ENCODE measurements at regions not wholly inside any gene's neighbourhood (a gene's known extent, or its start where the extent isn't known, plus 50 kb on each side); places are given as distances from the start of the nearest gene placed in this dataset.

DNA sequence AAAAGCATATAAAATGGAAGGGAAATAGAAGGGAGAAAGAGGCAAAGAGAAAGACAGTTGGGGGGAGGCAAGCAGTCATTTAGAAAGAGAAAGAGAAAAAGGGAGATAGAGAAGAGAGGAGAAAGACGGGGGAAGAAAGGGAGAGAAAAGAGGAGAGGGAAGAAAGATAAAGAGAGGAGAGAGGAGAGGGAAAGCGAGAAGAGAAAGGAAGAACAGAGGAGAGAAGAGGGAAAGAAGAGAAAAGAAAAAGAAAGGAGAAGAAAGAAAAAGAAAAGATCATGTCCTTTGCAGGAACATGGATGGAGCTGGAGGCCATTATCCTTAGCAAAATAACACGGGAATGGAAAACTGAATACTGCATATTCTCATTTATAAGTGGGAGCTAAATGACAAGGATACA is 247.7 kb downstream of the MIAT start:
- Histone ChIP-seq H3K9ac (ENCODE audit: low read depth, low read length) (no peak overlapping the region), H3K9me3 (ENCODE audit: control insufficient read depth, insufficient read depth, low read length) (no peaks in the 10 kb centered on the region), H3K36me3 (ENCODE audit: insufficient read depth, low read length) (no peaks in the 10 kb centered on the region), H3K4me1 (ENCODE audit: insufficient read depth, low read length) (peaks cover 15% of the 10 kb centered on the region)

GRCh38 chr22:26905640-26906039 is 248.3 kb downstream of the MIAT start:
- Histone ChIP-seq H3K9me3 (ENCODE audit: control insufficient read depth, insufficient read depth, low read length) (no peaks in the 10 kb centered on the region), H3K4me1 (ENCODE audit: insufficient read depth, low read length) (peaks cover 17% of the 10 kb centered on the region), H3K9ac (ENCODE audit: low read depth, low read length) (no peak overlapping the region), H3K36me3 (ENCODE audit: insufficient read depth, low read length) (no peaks in the 10 kb centered on the region)

DNA sequence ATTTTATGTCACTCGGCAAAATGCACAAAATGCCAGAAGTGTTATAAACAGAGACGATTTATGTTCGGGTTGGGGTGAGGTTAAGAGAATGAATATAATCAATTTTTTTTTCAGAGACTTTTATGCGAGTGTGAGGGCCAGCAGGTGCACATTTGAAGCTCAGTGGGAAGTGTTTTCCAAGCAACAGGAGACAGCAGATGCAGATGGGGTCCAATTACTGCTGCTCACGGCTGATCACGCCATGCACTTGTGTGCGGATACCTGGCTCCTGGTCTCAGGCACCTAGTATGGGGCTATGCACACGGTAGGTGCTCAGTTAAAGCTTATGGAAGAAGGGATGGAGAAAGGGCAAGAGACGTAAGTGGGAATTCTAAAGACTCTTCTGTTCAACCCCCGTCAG is 249.1 kb downstream of the MIAT start:
- Histone ChIP-seq H3K9me3 (ENCODE audit: control insufficient read depth, insufficient read depth, low read length) (no peaks in the 10 kb centered on the region), H3K4me1 (ENCODE audit: insufficient read depth, low read length) (peaks cover 18% of the 10 kb centered on the region), H3K36me3 (ENCODE audit: insufficient read depth, low read length) (no peaks in the 10 kb centered on the region), H3K9ac (ENCODE audit: low read depth, low read length) (no peak overlapping the region)

GRCh38 chr22:26907366-26907765 is 250.0 kb downstream of the MIAT start:
- Histone ChIP-seq H3K4me1 (ENCODE audit: insufficient read depth, low read length) (peaks cover 14% of the 10 kb centered on the region), H3K9ac (ENCODE audit: low read depth, low read length) (no peak overlapping the region), H3K36me3 (ENCODE audit: insufficient read depth, low read length) (no peaks in the 10 kb centered on the region), H3K9me3 (ENCODE audit: control insufficient read depth, insufficient read depth, low read length) (no peaks in the 10 kb centered on the region)

DNA sequence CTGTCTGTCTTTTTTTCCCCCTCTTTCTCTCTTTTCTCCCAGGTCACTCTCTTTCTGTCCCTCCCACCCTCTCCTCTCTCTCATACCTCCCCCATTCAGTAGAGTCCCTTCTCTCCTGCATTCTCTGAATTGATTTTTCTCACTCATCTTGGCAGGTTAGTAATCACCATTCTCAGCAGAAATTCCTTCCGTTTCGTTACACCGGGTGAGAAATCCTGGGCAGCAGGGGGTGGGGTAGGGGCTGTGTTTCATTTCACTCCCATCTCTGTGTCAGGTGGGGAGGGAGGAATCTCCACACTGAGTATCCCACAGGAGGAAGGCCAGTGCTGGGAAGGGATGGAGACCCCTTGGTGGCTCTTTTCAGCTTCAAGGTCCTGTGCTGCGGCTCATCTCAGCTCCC is 253.5 kb downstream of the MIAT start:
- no peaks in the 10 kb centered on the region for H3K36me3 ChIP-seq (ENCODE audit: insufficient read depth, low read length)
- peaks cover 9% of the 10 kb centered on the region for H3K4me1 ChIP-seq (ENCODE audit: insufficient read depth, low read length)
- no peak overlapping the region for H3K9ac ChIP-seq (ENCODE audit: low read depth, low read length)
- no peaks in the 10 kb centered on the region for H3K9me3 ChIP-seq (ENCODE audit: control insufficient read depth, insufficient read depth, low read length)

DNA sequence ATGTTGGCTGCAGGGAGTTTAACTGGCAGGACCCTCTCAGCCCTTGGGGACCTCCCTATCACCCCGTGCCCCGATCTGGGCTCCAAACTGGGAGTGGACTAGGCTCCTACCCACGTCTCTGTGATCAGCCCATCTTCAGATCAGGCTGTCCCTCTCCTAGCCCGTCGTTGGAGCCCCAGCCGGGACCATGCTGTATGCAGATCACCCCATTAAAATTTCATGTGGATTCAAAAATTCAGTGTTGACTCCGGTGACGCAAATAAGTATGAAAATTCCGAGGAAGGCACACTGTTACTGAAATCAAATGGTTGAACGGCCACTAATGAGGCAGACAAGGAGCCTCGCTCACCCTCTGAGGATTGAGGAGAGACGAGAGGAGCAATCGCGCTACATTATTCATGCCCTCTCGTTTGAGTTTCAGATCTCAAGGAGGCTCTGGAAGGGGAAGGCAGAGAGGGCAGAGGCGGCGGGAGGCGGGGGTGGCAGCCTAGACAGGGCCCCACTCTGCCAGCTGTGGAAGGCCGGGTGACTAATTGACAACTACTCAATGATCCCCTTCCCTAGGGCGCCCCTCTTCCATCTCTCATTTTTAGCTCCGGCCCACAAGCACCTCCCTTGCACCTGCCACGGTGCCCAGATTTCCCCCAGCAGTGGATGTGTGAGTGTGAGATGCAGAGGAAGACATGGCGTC is 255.4 kb downstream of the MIAT start:
- Histone ChIP-seq H3K4me1 (ENCODE audit: insufficient read depth, low read length) (peaks cover 9% of the 10 kb centered on the region), H3K9ac (ENCODE audit: low read depth, low read length) (no peak overlapping the region; the same call in 1 of the 2 replicates), H3K36me3 (ENCODE audit: insufficient read depth, low read length) (no peaks in the 10 kb centered on the region), H3K9me3 (ENCODE audit: control insufficient read depth, insufficient read depth, low read length) (no peaks in the 10 kb centered on the region)

DNA sequence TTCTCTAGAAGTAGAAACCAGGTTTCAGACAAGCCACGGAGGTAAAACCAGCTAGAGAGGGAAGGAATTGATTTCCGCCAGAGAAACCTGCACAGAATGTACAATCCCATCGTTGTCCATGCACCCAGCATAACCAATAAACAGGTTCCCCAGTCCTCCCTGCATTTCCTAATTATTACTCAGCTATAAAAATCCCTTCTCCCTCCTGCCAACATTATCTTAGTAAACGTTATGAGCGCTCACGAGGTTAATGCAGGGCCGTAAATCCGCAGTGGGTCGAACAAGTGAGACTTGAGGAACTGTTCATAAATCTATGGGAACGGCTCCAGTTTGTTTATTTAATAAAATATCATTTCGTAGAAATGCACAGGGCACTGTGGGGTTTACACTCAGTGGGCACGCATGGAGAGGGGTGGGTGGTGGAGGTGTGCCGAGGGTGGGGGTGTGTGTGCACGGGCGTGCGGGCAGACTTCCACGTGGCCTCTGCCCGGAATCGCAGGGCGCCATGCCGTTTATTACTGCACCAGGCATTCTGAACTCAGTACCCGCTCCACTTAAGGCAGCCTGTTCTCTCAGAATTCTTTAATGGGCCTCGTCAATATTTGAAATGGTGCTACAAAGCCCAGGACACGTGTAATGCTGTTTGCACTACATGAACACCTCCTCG is 257.3 kb downstream of the MIAT start:
- Histone ChIP-seq H3K36me3 (ENCODE audit: insufficient read depth, low read length) (no peaks in the 10 kb centered on the region), H3K9me3 (ENCODE audit: control insufficient read depth, insufficient read depth, low read length) (no peaks in the 10 kb centered on the region), H3K9ac (ENCODE audit: low read depth, low read length) (no peak overlapping the region), H3K4me1 (ENCODE audit: insufficient read depth, low read length) (peaks cover 9% of the 10 kb centered on the region)

DNA sequence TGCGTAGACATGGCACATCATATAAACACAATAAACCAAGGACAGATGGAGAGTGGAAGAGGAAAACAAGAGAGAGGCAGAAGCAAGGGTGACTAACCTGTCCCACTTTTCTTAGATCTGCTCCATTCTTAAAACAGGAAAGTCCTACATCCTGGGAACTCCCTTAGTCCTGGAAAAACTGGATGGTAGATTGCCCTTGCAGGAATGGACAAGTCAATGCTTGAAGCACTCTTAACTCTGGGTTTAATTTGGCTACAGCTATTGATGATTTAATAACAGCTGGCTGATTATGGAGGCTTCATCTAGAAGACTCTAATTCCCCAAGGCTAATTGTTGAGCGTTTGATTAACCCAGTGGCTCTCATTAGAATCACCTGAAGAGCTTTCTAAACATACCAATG is 258.8 kb downstream of the MIAT start:
- Histone ChIP-seq H3K9me3 (ENCODE audit: control insufficient read depth, insufficient read depth, low read length) (no peaks in the 10 kb centered on the region), H3K36me3 (ENCODE audit: insufficient read depth, low read length) (no peaks in the 10 kb centered on the region), H3K4me1 (ENCODE audit: insufficient read depth, low read length) (0 out of 2 replicates have a peak, but pooled peaks cover under 1% of the 10 kb centered on the region), H3K9ac (ENCODE audit: low read depth, low read length) (no peak overlapping the region)

DNA sequence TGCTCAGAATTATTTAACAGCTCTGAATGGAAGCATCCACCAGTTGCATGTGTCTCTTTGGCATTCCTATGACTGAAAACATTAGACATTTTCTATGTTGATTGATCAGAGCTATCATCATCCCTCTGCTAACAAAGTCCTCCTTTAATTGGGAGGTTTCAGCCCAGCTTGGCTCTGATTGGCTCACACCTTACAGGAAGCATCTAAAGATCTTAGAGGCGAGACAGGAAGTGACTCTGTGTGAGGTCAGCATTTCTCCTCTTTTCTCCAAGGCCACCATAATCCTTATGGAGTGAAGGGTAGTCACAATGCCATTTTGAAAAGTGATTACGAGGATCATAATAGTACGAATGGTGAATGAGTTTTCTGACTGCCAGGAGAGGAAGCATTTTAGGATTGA is 260.8 kb downstream of the MIAT start:
- Histone ChIP-seq H3K9me3 (ENCODE audit: control insufficient read depth, insufficient read depth, low read length) (no peaks in the 10 kb centered on the region), H3K9ac (ENCODE audit: low read depth, low read length) (no peak overlapping the region), H3K36me3 (ENCODE audit: insufficient read depth, low read length) (no peaks in the 10 kb centered on the region), H3K4me1 (ENCODE audit: insufficient read depth, low read length) (peaks cover 2% of the 10 kb centered on the region; the same call in 1 of the 2 replicates)

GRCh38 chr22:26921726-26922125 is 264.3 kb downstream of the MIAT start:
- H3K36me3 ChIP-seq (ENCODE audit: insufficient read depth, low read length), result no peaks in the 10 kb centered on the region
- H3K4me1 ChIP-seq (ENCODE audit: insufficient read depth, low read length), result peaks cover 7% of the 10 kb centered on the region
- H3K9ac ChIP-seq (ENCODE audit: low read depth, low read length), result no peak overlapping the region
- no peaks in the 10 kb centered on the region for H3K9me3 ChIP-seq (ENCODE audit: control insufficient read depth, insufficient read depth, low read length)

GRCh38 chr22:26922806-26923205 is 265.4 kb downstream of the MIAT start:
- no peaks in the 10 kb centered on the region for H3K36me3 ChIP-seq (ENCODE audit: insufficient read depth, low read length)
- no peak overlapping the region for H3K9ac ChIP-seq (ENCODE audit: low read depth, low read length)
- no peaks in the 10 kb centered on the region for H3K9me3 ChIP-seq (ENCODE audit: control insufficient read depth, insufficient read depth, low read length)
- H3K4me1 ChIP-seq (ENCODE audit: insufficient read depth, low read length), result peaks cover 7% of the 10 kb centered on the region

DNA sequence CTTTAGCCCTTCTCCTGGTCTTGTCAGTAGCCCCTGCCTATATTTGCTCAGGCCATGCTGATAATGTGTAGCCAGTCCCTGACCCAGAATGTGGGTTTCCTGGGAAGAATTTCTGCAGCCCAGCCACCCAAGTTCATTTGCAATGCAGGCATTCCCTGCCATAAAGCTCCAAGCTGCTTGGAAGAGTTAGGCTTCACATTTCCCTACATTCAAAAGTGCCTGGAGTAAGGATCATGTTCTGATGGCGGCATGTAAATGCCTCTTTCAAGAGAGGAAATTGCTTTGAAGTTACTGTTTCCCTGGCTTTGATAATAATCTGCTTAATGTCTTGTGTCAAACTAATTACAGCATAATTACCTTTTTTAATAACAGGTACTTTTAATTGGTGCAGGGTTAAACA is 266.1 kb downstream of the MIAT start:
- Histone ChIP-seq H3K36me3 (ENCODE audit: insufficient read depth, low read length) (no peaks in the 10 kb centered on the region), H3K9ac (ENCODE audit: low read depth, low read length) (no peak overlapping the region), H3K9me3 (ENCODE audit: control insufficient read depth, insufficient read depth, low read length) (no peaks in the 10 kb centered on the region), H3K4me1 (ENCODE audit: insufficient read depth, low read length) (peaks cover 7% of the 10 kb centered on the region)

DNA sequence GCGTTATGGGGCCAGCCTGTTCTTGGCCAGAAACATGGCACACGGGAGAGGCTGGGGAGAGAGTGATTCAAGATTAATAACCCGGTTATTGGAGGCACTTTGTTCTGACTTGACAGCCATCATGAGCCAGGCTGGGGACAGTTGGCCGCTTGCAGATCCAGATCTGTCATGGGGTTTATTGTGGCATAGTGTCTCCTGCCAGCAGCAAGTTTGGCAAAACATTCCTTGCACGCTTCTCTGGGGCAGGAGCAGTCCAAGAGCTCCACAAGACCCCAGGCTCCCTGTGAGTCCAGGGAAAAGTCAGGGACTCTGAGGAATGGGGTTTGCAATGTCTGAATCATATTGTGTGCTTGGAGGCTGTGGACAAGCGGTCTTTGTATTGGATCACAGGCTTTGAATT is 270.4 kb downstream of the MIAT start:
- Histone ChIP-seq H3K4me1 (ENCODE audit: insufficient read depth, low read length) (peaks cover 7% of the 10 kb centered on the region), H3K36me3 (ENCODE audit: insufficient read depth, low read length) (no peaks in the 10 kb centered on the region), H3K9me3 (ENCODE audit: control insufficient read depth, insufficient read depth, low read length) (no peaks in the 10 kb centered on the region), H3K9ac (ENCODE audit: low read depth, low read length) (no peak overlapping the region)

GRCh38 chr22:26931471-26931870 is 274.1 kb downstream of the MIAT start:
- no peaks in the 10 kb centered on the region for H3K9me3 ChIP-seq (ENCODE audit: control insufficient read depth, insufficient read depth, low read length)
- no peaks in the 10 kb centered on the region for H3K4me1 ChIP-seq (ENCODE audit: insufficient read depth, low read length)
- H3K9ac ChIP-seq (ENCODE audit: low read depth, low read length), result no peak overlapping the region
- no peaks in the 10 kb centered on the region for H3K36me3 ChIP-seq (ENCODE audit: insufficient read depth, low read length)

DNA sequence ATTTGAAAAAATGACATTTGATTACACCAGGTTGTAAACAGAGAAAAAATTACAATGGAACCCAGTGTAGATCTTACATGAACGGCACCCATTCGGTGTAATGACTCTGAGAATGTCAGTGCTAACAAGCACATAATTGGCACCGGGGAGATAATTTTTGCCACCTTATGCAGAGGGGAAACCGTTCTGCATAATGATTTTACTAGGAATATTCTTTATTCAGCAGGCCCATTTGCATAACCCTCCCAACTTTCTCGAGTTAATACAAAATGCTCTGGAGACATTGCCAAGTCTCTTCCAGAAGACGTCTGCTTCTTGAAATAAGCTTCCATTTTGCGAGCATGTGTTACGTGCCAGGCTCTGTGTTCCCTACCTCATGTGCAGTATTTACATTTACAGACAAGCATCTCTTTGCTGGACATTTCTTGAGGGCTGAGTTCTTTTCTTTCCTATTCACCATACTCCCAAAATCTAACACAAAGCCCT is 275.8 kb downstream of the MIAT start:
- H3K9me3 ChIP-seq (ENCODE audit: control insufficient read depth, insufficient read depth, low read length), result no peaks in the 10 kb centered on the region
- no peaks in the 10 kb centered on the region for H3K4me1 ChIP-seq (ENCODE audit: insufficient read depth, low read length)
- H3K36me3 ChIP-seq (ENCODE audit: insufficient read depth, low read length), result no peaks in the 10 kb centered on the region
- no peak overlapping the region for H3K9ac ChIP-seq (ENCODE audit: low read depth, low read length)
